Tibial artery (tissue), 4 donors: ENCODE measurements at regions not wholly inside any gene's neighbourhood (a gene's known extent, or its start where the extent isn't known, plus 50 kb on each side); places are given as distances from the start of the nearest gene placed in this dataset.

ENCODE experiments used
- DNase-seq, 2 donors: peaks; one replicate each; pipeline ENCODE4 v3.0.0-alpha.2; 2019
- H3K27ac ChIP-seq, 2 donors: fragments of 200-600 bp; sonication (generic) in 1 of 2; 1 replicate in 1 of 2; 2 replicates in 1 of 2; pipeline ENCODE4 v1.5.1; 2018 to 2019; ENCODE audit warnings: mild to moderate bottlenecking in 1 of 2
- H3K27me3 ChIP-seq, 2 donors: fragments of 200-600 bp; sonication (generic) in 1 of 2; one replicate each; pipeline versions ENCODE4 v1.5.1 to v1.6.0; 2016 to 2019
- H3K36me3 ChIP-seq, 3 donors: fragments of 200-600 bp; sonication (generic) in 2 of 3; one replicate each; pipeline ENCODE4 v1.5.1; 2016 to 2019; ENCODE audit warnings: mild to moderate bottlenecking in 2 of 3
- H3K4me1 ChIP-seq, 4 donors: fragments of 200-600 bp; sonication (generic) in 2 of 4; 1 replicate in 3 of 4; 2 replicates in 1 of 4; pipeline ENCODE4 v1.5.1; 2016 to 2019
- H3K4me3 ChIP-seq, 2 donors: fragments of 200-600 bp; sonication (generic) in 1 of 2; 1 replicate in 1 of 2; 2 replicates in 1 of 2; pipeline ENCODE4 v1.5.1; 2018 to 2019; ENCODE audit warnings: mild to moderate bottlenecking in 2 of 2
- H3K9me3 ChIP-seq, 3 donors: fragments of 200-600 bp; sonication (generic) in 1 of 3; one replicate each; pipeline ENCODE4 v1.5.1; 2016 to 2019
- intact Hi-C: fragments of 100-400 bp; cut with DNase I; formaldehyde crosslinking; loops from one replicate; pipeline ENCODE4 v1.15.0; 2023; ENCODE audit warnings: low total_unique reads
- TF ChIP-seq, protein P1 (sequence below), 2 experiments: fragments of 200-600 bp in 1 of 2; fragments of 450-650 bp in 1 of 2; IDR thresholded peaks; one replicate each; pipeline ENCODE4 v1.5.1; 2017 to 2019; ENCODE audit warnings: antibody characterized with exemption in 2 of 2, mild to moderate bottlenecking in 1 of 2, moderate library complexity in 1 of 2

DNA sequence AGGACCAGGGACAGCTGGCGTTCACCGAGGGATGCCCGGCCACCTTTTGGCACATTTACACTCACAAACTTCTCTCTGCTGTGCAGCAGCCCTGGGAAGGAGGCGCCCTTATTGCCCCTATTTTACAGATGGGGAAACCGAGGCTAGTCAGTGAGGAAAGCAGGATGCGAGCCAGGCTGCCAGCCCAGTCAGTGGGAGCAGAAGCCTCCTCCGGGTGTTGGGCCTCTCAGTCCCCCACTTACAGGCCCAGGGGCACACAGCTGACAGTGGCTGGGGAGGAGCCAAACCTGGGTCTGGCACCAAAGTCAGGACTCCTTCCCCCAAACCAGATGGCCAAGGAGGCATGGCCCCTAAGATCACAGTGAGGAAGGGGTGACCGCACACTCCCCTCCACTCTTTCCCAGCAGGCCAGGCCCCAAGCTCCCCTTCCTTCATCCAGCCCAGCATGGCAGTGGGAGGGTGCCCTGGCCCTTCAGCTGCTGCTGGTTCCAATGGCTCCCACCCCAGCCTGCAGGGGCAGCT, 121.4 kb upstream of the ANO1 start:
- Histone ChIP-seq H3K4me3 (no peak overlapping the region), H3K36me3 (no peaks in the 10 kb centered on the region), H3K27me3 (no peaks in the 10 kb centered on the region), H3K27ac (no peak overlapping the region), H3K4me1 (peaks cover 0 to 12% (median 5%) of the 10 kb centered on the region in 4 donors), H3K9me3 (no peaks in the 10 kb centered on the region)
- intact Hi-C loops: no loop called here
- no peak for DNase-seq
- TF ChIP-seq, protein P1, sequence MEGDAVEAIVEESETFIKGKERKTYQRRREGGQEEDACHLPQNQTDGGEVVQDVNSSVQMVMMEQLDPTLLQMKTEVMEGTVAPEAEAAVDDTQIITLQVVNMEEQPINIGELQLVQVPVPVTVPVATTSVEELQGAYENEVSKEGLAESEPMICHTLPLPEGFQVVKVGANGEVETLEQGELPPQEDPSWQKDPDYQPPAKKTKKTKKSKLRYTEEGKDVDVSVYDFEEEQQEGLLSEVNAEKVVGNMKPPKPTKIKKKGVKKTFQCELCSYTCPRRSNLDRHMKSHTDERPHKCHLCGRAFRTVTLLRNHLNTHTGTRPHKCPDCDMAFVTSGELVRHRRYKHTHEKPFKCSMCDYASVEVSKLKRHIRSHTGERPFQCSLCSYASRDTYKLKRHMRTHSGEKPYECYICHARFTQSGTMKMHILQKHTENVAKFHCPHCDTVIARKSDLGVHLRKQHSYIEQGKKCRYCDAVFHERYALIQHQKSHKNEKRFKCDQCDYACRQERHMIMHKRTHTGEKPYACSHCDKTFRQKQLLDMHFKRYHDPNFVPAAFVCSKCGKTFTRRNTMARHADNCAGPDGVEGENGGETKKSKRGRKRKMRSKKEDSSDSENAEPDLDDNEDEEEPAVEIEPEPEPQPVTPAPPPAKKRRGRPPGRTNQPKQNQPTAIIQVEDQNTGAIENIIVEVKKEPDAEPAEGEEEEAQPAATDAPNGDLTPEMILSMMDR (IDR thresholded peaks at IDR 0.05): no peak

DNA sequence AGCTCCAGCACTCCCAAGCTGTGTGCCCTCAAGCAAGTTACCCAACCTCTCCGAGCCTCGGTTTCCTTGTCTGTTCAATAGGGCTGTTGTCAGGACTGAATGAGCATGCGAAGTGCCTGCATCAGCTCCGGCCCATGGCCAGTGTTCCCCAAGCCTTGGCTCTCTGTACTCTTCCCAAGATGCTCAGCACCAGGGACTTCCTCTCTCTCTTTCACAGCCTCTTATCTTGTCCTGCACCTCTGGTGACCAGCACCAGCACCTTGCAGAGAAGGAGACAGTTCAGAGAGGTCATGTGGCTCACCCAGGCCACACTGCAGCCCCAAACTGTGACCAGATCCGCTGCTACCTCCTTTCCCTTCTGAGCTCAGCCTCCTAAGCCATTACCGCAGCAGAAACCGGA, 120.3 kb upstream of the ANO1 start:
- no peaks in the 10 kb centered on the region for H3K27me3 ChIP-seq
- TF ChIP-seq, protein P1 (IDR thresholded peaks at IDR 0.05): no peak
- H3K4me3 ChIP-seq: no peak overlapping the region
- intact Hi-C loops: no loop called here
- H3K27ac ChIP-seq: no peak overlapping the region
- peaks cover 0 to 12% (median 5%) of the 10 kb centered on the region in 4 donors for H3K4me1 ChIP-seq
- H3K36me3 ChIP-seq: no peaks in the 10 kb centered on the region
- DNase-seq: no peak
- H3K9me3 ChIP-seq: no peaks in the 10 kb centered on the region

DNA sequence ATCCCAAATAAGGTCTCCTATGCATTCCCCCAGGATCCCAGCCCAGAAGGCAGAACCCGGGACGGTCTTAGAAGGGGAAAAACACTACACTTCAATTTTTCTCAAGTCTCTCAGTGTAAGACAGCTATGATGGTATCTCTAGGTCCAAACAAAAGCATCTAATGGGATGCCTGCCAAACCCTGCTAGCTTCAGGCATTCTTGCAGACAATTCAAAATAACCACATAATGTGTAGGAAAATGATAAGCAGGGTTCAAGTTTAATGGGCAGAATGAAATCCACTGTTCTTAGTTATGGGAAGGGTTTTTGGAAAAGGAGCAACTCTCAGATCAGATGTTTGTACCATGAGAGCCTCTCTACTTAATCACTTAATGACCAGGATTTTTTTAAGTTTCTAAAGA, 119.8 kb upstream of the ANO1 start:
- Histone ChIP-seq H3K36me3 (no peaks in the 10 kb centered on the region), H3K9me3 (no peaks in the 10 kb centered on the region), H3K27ac (no peak overlapping the region), H3K4me3 (no peak overlapping the region), H3K4me1 (peaks cover 0 to 12% (median 5%) of the 10 kb centered on the region in 4 donors), H3K27me3 (no peaks in the 10 kb centered on the region)
- intact Hi-C loops: no loop called here
- no peak for DNase-seq
- TF ChIP-seq, protein P1 (IDR thresholded peaks at IDR 0.05): no peak

DNA sequence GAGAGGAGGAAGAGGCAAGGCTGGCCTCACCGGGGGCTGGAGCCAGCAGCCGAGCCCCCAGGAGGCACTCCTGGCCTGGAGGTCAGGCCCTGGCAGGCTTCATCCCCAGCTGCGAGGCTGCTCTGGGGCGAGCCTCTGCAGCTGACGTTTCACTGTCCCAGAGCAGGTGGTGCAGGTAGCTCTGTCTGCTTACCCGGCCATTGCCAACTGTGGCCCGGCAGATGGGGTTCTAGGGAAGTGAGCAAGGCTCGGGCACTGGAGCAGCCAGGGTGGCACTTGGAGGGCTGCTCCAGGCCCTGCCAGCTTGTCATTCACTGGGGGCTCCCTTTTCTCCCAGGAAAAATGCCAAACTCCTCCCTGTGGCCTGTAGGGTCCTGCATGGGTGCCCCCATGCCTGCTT, 118.7 kb upstream of the ANO1 start:
- Histone ChIP-seq H3K4me3 (no peak overlapping the region), H3K27me3 (no peaks in the 10 kb centered on the region), H3K9me3 (no peaks in the 10 kb centered on the region), H3K36me3 (no peaks in the 10 kb centered on the region), H3K4me1 (peaks cover 0 to 17% (median 6%) of the 10 kb centered on the region in 4 donors), H3K27ac (no peak overlapping the region)
- intact Hi-C loops: no loop called here
- TF ChIP-seq, protein P1 (IDR thresholded peaks at IDR 0.05): no peak
- DNase-seq: no peak

DNA sequence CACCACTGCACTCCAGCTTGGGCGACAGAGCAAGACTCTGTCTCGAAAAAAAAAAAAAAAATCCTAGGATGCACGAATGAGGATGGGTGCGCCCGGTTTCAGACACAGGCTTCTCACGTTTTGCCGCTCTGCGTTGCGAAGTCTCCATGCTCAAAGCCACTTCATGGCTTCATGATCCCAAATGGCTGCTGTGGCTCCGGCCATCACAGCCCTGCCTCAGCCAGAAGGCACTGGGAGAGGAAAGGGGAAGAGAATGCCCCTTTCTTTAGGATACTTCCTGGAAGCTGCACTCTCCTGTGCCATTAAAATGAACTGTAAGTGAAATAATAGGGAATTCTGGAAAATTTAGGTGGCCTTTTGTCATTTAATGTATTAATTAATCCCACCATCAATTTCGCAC, 116.4 kb upstream of the ANO1 start:
- TF ChIP-seq, protein P1 (IDR thresholded peaks at IDR 0.05): no peak
- no peaks in the 10 kb centered on the region for H3K27me3 ChIP-seq
- intact Hi-C loops: no loop called here
- no peak overlapping the region for H3K4me3 ChIP-seq
- H3K36me3 ChIP-seq: no peaks in the 10 kb centered on the region
- no peak overlapping the region for H3K27ac ChIP-seq
- H3K4me1 ChIP-seq: peaks cover 0 to 8% (median 1%) of the 10 kb centered on the region in 4 donors
- no peak for DNase-seq
- no peaks in the 10 kb centered on the region for H3K9me3 ChIP-seq

DNA sequence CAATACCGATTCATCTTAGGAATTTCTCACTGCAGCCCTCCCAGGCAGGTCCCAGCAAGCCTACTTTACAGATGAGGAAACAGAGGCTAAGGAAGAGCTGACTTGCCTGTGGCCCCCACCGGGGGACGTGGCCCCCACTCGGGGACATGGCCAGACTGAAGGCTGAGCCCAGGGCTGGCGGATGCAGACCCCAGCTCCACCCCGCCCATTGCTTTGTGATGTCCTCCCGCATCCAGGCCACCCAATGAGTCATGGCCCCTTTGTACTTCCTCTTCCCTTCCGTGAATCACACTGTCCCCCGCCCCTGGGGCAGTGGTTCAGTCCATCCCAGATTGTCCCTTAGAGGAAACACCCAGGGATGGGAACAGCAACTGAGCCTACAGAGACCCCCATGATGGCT, 116.0 kb upstream of the ANO1 start:
- TF ChIP-seq, protein P1 (IDR thresholded peaks at IDR 0.05): no peak
- intact Hi-C loops: no loop called here
- H3K36me3 ChIP-seq: no peaks in the 10 kb centered on the region
- peaks cover 0 to 4% (median 1%) of the 10 kb centered on the region in 4 donors for H3K4me1 ChIP-seq
- no peak overlapping the region for H3K27ac ChIP-seq
- H3K27me3 ChIP-seq: no peaks in the 10 kb centered on the region
- H3K4me3 ChIP-seq: no peak overlapping the region
- H3K9me3 ChIP-seq: no peaks in the 10 kb centered on the region
- no peak for DNase-seq
